ENCODE measurements at regions not wholly inside any gene's neighbourhood (a gene's known extent, or its start where the extent isn't known, plus 50 kb on each side); places are given as distances from the start of the nearest gene placed in this dataset.

DNA sequence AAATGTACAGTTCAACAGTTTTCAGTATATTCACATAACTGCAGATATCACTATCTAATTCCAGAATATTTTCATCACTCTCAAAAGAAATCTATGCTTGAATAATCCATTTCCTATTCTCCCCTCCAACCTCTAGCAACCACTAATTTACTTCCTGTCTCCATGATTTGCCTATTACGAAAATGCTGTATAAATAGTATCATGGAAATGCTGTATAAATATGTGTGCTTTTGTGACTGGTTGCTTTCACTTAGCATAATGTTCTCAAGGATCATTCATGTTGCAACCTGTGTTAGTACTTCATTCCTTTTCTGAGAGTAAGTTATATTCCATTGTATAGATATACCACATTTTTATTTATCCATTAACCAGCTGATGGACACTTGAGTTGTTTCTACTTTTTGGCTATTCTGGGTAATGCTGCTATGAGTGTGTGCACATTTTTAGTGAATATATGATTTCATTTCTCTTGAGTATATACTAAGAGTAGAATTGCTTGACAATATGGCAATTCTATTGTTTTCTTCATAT is 115.6 kb downstream of the TNFSF18 start:
- TF ChIP-seq, protein P1, sequence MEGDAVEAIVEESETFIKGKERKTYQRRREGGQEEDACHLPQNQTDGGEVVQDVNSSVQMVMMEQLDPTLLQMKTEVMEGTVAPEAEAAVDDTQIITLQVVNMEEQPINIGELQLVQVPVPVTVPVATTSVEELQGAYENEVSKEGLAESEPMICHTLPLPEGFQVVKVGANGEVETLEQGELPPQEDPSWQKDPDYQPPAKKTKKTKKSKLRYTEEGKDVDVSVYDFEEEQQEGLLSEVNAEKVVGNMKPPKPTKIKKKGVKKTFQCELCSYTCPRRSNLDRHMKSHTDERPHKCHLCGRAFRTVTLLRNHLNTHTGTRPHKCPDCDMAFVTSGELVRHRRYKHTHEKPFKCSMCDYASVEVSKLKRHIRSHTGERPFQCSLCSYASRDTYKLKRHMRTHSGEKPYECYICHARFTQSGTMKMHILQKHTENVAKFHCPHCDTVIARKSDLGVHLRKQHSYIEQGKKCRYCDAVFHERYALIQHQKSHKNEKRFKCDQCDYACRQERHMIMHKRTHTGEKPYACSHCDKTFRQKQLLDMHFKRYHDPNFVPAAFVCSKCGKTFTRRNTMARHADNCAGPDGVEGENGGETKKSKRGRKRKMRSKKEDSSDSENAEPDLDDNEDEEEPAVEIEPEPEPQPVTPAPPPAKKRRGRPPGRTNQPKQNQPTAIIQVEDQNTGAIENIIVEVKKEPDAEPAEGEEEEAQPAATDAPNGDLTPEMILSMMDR (IDR thresholded peaks at IDR 0.05; ENCODE audit: insufficient read depth, low read length, poor library complexity, severe bottlenecking), result no peak
- TF ChIP-seq EZH2phosphoT487 (conservative IDR thresholded peaks at IDR 0.05; ENCODE audit: low read length), result no peak

Measured in SU-DHL-6 (cell line).